Limb (tissue), 2 donors: ENCODE measurements at regions not wholly inside any gene's neighbourhood (a gene's known extent, or its start where the extent isn't known, plus 50 kb on each side); places are given as distances from the start of the nearest gene placed in this dataset.

Experiments
- DNase-seq, 2 donors: peaks; one replicate each; pipeline ENCODE4 v3.0.0-alpha.2; 2016; ENCODE audit errors: extremely low spot score in 2 of 2

DNA sequence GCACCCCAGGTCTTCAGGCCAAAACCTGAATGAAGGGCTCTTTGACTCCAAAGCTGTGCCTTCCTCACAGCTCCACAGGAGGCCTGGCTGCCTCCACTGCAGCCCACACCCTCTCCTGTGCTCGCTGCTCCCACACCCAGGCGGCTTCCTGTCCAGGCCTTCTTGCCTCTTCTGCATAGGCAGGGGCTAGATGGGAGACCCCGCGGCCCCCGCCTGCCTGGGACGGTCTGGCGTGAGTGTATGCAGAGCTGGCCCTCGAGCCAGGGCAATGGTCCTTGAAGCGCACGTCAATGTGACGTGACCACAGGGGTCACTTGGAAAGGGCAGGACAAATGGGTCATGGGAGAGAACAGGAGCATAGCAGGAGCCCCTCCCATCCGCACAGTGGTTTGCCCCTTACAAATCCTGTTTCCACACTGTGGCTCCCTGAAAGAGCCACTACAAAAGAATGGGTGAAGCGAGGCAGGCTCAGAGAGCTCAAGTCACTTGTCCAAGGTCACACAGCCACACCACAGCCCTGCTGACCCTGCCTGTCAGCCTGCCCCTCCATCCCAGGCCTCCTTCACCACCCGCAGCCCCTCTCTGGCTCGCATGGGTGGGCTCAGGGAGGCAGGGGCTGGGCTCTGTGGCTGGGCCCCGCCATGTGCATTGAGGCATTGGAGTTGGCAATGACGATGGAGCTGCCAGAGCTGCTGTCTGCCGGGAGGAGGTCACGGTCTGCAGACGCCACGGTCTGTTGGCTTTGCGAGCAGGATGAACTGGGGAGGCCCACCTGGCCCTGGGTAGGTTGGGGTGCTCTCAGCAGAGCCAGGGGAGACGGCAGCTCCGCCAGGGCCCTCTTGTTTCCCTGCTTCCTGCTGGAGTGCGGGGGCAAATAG is 71.2 kb upstream of the WNT11 start:
- DNase-seq = no peak

DNA sequence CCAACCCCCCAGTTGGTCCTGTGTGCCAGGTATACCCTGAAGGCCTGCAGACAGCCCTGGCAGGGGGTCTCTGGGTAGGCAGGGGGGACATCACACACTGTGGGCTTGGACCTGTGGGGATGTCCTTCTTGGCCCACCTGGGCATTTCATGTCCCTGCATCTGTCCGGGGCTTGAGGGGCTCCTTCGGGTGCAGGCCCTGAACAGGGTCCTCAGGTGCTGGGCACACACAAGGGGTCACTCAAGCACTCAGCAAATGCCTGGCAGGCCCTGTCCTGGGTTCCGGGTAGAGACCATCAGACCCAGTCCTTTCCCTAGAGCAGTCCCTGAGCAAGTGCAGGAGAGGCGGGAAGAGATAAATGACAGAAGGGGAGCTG is 70.5 kb upstream of the WNT11 start:
- no peak for DNase-seq

DNA sequence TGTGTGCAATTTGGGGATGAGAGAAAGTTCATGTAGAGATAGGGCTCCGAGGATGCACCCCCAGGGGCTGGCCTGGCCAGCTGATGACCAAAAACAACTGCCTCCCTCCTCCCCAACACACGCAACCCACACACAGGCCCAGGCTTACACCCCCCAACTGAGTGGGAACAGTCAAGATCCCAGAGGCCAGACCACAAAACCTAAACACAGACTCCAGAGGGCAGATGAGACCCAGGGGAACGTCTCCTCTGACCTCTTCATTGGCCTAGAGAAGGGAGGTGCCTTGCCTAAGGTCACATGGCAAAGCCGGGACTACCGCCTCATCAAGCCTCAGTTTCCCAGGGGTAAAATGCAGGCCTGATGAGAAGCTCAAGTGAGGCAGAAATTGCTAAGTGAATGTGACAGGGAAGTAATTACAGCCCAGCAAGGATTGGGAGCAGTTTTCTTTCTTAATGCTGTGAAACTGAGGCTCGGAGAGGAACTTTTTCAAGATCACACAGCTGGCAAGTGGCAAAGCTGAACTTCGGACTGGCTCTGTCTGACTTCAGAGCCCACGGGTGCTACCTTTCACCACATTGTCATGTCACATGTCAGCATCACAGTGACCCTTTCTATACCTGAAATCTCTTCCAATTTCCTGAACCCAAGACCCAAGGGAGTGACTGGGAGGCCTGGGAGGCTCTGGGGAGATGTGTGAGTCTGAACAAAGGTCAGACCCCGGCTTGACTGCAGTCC is 69.9 kb upstream of the WNT11 start:
- DNase-seq = no peak

DNA sequence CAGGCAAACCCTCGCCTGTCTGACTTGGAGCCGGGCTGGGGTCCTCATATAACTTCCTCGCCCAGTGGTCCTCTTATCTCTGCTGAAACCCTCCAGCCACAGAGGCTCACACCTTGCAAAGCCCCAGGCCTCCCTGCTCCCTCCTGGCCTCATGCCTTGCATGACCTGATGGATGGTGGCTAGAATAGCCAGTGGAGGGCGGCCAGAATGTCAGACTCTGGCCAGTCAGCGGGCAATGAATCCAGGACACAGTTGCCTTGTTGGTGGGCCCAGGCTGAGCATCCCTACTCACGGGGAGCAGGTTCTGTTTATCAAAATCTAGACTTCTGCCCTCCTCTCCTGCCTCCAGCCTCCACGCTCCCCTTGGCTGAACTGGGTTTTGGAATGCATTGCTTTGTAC is 69.1 kb upstream of the WNT11 start:
- DNase-seq = no peak

DNA sequence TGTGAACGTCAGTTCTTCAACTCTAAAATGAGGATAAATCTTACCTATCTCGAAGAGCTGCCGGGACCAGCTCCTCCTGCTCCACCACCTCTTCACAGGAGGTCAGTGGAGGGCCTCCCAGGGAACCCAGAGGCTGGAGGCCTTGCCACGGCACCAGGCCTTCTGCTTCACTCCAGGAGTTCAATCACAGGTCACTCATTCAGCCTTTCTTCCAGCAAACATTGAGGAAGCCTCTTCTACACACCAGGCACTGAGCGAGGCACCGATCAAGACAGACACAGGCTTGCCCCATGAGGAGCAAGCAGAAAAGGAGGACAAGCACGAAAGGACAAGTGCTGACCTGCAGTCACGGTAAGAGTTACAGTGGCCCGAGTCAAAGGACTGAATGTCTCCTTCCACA is 64.8 kb upstream of the WNT11 start:
- no peak for DNase-seq

DNA sequence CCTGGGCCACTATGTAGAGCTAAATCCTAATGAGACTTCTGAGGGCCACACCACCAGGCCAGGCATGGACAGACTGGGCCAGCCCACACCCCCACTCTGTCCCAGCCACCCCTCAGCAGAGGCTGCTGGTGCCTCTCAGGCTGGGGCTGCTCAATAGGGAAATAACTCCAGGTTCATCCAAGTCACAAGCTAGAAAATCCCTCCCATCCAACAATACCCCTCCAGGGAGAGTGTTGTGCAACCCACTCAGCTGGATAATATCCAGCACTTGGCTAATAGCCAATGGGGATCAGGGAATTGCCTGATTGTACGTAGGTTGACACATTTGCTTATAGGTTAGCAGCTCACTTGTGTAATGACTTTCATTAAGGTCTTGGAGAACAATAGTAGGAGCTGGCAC is 64.1 kb upstream of the WNT11 start:
- peak in 1 of 2 donors; percentile 25 for DNase-seq

DNA sequence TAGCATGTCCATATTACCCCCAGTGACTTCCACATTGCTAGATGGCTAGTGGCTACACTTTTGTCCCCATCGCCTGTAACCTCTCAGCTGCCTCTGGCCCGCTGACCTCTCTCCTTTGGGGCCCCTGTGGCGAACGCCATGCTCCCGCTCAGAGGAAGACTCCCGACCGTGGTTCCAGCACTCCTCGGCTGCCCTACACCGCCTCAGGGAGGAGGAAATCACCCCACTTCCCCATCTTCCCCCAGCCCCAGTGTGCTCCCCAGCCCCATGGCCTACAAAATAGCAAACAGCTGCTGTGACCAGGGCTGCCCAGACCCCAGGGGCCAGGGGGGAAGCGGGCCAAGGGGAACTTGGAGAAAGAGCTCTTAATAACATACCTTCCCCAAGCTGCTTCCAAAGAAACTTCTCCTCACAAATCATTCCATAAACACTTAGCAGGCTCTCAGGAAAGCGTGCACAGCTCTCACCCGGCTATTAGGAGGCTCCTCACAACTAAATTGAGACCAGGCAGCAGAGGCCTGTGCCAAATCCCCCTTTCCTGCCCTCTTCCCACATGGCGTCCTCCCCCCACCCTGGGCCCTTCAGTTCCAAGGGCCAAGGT is 63.5 kb upstream of the WNT11 start:
- DNase-seq = peak; percentile 78 to 81

DNA sequence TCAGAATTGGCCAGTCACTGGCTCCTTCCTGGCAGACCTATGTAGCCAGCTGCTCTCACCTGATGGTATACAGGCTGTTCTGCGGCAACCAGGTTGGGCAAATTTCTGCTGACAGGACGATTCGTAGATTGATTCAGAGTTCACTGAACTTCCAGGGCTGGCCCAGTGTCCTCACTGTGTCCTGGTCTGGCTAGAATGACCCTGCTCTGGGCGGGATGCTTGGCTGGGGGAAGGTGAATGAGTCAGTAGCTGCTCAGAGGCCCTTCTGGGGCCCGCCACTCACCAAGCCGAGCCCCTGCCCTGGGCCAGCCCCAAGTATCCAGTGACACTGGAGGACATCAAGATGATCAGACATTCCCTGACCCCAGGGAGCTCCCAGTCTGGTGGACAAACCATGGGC is 62.9 kb upstream of the WNT11 start:
- DNase-seq = no peak

DNA sequence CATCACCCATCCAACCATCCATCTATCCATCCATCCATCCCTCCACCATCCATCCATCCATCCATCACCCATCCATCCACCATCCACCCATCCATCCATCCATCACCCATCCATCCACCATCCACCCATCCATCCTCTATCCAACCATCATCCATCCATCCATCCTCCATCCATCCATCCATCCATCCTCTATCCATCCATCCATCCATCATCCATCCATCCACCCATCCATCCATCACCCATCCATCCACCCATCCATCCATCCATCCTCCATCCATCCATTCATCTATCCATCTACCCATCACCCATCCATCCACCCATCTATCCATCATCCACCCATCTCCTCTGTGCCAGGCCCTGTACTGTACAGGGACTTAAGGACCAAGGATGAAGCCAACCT is 62.2 kb upstream of the WNT11 start:
- no peak for DNase-seq

DNA sequence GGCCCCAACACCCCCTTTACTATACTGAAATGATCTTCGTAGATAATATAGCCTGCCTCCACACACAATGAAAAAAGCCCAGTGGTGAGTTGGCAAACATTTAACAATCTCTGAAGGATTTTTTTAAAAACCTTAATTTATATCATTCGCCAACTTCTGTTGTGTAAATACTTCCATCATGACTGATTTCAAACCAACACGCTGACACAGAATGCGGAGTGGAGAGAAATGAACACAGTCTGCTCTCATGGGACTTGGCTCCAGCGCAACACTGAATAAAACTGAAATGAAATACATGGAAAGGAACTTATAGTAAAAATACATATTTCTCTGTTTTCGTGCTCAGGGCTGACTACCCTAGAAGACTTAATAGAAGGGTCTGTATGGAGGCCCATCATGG is 61.3 kb upstream of the WNT11 start:
- peak in 1 of 2 donors; percentile 23 for DNase-seq

DNA sequence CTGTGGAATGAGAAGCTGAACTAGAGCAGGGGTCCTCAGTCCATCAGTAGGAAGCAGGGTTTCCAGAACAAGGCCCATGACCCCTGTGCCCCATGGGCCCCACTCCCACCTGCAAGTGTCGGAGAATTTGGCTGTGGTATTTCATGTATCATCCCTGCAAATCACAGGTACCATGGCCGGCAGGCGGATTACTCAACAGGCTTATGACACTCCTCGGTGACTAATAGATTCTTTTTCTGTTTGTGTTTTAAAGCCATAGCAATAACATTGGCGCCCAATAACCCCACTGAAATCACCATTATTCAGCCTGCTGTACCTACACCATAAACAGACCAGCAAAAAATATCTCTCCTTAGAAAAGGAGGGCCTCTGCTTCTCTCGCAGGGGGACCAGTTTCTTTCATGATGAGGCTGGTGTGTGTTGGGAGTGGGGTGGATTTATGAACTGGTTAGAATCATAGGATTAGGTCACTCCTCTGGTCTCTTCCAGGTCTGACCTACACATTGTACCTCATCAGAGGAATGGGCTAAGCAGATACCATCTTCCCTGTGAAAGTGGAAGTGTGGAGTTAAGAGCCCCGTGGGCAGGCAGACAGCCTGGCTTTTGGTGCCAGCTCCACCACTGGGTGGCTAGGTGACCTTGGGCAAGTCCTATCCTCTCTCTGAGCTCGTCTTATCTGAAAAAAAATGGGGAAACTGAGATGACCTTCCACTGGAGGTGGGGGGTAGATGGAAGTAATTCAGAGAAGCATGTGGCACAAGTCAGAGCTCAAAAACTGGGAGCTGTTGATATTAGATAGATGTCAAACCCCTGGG is 60.2 kb upstream of the WNT11 start:
- no peak for DNase-seq

DNA sequence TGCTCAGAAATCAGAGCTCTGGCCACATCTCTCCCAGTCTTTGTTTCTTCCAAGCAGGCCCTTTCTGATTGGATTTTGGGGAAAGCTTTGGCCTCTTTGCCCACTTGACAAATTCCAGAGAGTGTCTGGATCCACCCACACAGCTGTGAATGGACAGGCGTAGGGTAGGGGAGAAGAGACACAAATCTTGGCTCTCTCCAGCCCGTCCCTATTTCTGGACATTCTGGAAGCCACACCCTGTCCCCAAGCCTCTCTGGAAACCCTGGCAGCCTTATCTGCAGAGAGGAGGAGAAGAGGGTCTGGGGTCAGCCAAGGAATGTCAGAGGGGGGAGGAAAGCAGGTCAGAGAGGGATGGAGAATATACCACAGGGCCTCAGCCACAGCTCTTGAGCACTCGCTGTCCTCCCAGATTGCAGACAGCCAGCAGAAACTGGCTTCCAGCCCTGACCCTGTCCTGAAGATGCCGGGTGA is 59.5 kb upstream of the WNT11 start:
- DNase-seq = no peak

DNA sequence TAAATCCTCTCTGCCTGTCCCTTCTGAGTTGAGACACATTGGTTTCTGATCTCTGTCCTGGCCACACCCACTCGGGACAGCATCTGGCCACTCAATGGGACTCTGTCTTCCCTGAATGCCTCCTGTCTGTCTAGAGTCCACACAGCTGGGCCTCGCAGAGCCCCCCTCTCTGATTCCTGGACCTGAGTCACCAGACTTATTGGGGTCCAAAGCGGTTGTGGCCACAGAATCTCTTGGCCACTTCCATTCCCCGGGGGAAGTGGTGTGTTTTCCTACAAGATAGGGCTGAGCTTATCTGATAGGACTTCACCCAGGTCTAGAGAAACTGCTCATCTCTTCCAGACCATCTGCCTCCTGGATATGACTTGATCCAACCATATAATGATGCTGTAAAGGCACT is 57.4 kb upstream of the WNT11 start:
- no peak for DNase-seq

DNA sequence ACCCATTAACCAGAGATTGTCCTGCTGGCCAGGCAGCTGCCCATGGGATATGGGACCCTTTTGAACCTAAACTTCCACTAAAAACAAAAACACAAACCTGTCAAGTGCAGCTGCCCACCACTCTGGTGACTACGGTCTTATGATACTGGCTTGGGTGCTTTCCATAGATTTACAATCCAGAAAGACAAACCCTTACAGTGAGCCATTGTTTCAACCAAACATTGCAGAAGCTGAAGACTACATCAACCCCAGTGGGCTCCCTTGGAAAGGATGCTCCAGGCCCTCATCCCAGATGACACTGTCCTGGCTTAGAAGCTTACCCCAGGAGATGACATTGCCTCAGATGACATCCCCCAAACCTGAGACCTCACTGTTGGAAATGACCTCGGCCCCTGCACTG is 56.9 kb upstream of the WNT11 start:
- no peak for DNase-seq

DNA sequence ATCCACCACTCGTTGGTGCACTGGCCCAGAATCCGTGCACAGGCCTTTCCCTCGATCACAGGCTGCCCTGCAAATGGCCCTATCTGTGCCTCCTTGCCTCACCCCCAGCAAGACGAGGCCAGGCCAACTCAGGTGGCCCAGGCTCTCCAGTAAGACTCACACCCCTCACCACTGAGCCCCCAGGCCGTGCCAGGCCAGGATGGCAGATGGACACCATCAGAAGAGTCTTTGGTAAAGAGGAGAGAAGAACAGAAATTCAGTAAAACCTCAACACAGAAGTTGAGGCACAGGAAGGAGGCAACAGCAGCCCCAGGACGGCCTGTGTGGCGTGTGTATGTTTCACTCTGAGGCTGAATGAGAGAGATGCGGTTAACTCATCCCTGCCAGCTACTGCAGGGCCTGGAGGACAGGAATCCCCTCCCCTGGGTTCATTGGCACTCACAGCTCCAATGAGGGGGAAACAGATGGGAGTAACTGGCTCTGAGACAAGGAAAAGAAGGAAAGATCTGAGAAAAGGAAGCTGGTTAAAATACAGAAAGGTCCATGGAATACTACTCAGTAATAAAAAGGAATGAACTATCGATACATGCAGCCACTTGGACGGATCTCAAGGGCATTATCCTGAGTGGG is 54.1 kb upstream of the WNT11 start:
- DNase-seq = no peak

DNA sequence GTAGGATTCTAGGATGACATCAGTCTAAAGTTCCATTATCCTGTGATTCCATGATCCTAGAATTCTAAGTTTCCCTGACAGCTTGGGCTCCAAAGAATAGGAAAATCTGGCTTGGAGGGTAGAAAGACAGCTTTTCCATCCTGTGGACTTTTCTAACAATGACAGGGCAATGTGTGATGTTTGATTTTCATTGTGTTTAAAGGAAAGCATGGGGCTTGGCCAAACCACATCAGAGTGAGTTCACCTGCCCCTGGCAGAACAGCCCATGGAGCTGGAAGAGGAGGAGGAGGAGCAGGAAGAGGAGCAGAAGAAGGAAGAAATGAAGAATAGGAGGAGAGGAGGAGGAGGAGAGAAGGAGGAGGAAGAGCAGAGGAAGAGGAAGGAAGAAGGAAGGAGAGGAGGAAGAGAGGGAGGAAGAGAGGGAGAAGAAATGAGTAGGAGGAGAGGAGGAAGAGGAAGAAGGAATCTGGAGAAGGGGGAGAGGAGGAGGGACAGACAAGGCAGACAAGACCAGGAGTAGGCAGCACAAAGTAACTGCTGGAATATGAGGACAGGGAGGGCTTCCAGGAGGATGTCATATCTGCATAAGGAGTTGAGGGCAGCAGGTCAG is 53.1 kb upstream of the WNT11 start:
- DNase-seq = no peak

DNA sequence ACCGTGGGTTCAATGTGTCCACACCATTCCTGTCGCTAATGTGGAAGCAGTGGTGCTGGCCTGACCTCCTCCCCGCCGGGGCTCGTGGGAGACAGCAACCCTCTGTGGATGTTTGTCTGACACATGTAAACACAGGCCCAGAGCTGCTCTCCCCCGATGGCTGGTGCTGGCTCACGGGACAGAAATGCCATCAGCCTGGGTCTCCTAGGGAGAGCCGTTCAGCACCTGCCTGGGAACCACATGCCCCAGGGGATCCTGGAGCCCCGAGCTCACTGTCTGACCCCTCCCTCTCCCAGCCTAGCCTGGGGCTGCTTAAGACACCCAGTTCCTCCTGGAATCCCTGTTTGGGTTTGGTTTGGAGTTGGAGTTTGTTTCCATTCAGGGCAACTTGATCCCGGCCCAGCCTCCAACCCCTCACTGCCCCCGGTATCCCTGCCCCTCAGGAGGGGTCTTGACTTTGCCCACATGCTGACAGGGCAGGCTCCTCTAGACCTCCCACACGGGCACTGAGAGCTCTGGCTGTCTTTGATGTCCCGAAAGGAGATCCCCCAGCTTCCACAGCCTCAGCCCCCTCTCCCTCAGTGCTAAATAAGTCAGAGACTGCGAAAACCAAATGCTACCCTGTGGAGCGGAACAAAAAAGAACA is 50.9 kb upstream of the WNT11 start:
- DNase-seq = no peak

DNA sequence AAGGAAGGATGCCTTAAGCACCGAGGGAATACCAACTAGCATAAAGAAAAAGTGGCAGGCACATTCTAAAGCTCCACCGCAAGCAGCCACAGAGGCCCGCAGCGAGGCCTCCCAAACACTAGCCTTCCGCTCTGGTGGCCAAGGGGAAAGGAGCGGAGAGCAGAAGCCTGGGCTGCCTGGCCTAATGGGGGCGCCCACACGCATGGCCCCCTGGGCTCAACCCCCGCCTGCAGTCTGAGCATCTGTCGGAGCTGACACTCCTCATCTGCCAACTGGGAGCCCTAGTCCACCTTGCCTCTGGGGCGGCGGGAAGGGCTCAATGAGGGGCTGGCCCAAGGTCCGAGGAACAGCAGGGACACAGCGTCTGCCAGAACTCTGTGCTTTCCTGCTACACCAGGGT is 50.1 kb upstream of the WNT11 start:
- no peak for DNase-seq
